Sigmoid colon (tissue), 4 donors: ENCODE measurements at regions not wholly inside any gene's neighbourhood (a gene's known extent, or its start where the extent isn't known, plus 50 kb on each side); places are given as distances from the start of the nearest gene placed in this dataset.

ENCODE experiments used
- CTCF ChIP-seq, 4 experiments: fragments of 450-650 bp in 3 of 4; fragments of 200-600 bp in 1 of 4; IDR thresholded peaks; one replicate each; pipeline ENCODE4 v1.5.1; 2016 to 2019; ENCODE audit warnings: antibody characterized with exemption in 4 of 4, mild to moderate bottlenecking in 3 of 4, moderate library complexity in 2 of 4
- EP300 ChIP-seq, 4 donors: sonication (generic); formaldehyde crosslinking; IDR thresholded peaks; one replicate each; pipeline ENCODE4 v1.6.1; 2017; ENCODE audit warnings: antibody characterized with exemption in 4 of 4
- POLR2A ChIP-seq, 2 donors: fragments of 450-650 bp; IDR thresholded peaks; one replicate each; pipeline ENCODE4 v1.6.1; 2016; ENCODE audit warnings: antibody characterized with exemption in 2 of 2, mild to moderate bottlenecking in 2 of 2, moderate library complexity in 2 of 2
- POLR2AphosphoS5 ChIP-seq, 4 donors: sonication (generic); formaldehyde crosslinking; IDR thresholded peaks; one replicate each; pipeline ENCODE4 v1.6.1; 2017; ENCODE audit warnings: antibody characterized with exemption in 4 of 4

DNA sequence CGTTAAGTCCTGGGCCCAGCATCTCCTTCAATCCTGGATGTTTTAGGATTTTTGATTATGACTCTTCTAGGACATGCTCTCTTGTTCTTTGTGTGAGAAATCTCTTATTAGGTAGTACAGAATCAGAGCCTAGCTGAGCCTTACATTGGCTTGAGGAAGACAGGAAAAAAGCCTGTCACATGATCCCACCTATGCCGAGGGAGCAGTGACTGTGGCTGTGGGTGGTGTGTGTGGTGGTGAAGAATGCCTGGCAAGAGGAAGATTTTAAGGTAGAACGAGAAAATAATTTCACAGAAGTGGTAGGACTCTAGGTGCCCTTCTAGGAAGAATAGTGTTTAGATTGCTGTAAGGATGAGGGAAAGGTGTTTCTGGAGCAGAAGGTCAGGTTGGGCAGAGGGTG is 449.5 kb upstream of the PROX1 start:
- TF ChIP-seq CTCF (IDR thresholded peaks at IDR 0.05) (no peak), EP300 (IDR thresholded peaks at IDR 0.05) (no peak), POLR2A (IDR thresholded peaks at IDR 0.05) (no peak), POLR2AphosphoS5 (IDR thresholded peaks at IDR 0.05) (no peak)
